Stimulated activated CD4-positive, alpha-beta T cell treated with anti-CD3 and anti-CD28 coated beads, Interleukin-1b, Interleukin-23, amount 100 ng/mL, for 24 hours (primary cell): ENCODE measurements at regions not wholly inside any gene's neighbourhood (a gene's known extent, or its start where the extent isn't known, plus 50 kb on each side); places are given as distances from the start of the nearest gene placed in this dataset.

Source experiments
- DNase-seq, 4 experiments: peaks; one replicate each; pipeline ENCODE4 v3.0.0-alpha.2; 2020; ENCODE audit warnings: low read depth in 4 of 4, low spot score in 1 of 4

- DNase-seq = no peak
Measured at GRCh38 chr17:14776791-14777190, 475.9 kb downstream of the HS3ST3B1 start.

- DNase-seq = no peak
Measured at GRCh38 chr17:14775731-14776492, 475.0 kb downstream of the HS3ST3B1 start.

GRCh38 chr17:14774774-14775173, 473.9 kb downstream of the HS3ST3B1 start:
- no peak for DNase-seq

- DNase-seq = no peak
Measured at GRCh38 chr17:14772776-14773175, 471.9 kb downstream of the HS3ST3B1 start.

- no peak for DNase-seq
Measured at GRCh38 chr17:14771543-14771942, 470.7 kb downstream of the HS3ST3B1 start.

GRCh38 chr17:14768923-14769322, 468.0 kb downstream of the HS3ST3B1 start:
- no peak for DNase-seq

GRCh38 chr17:14762736-14763479, 462.0 kb downstream of the HS3ST3B1 start:
- DNase-seq = no peak

- DNase-seq = no peak
Measured at GRCh38 chr17:14760719-14761411, 460.0 kb downstream of the HS3ST3B1 start.

- no peak for DNase-seq
Measured at GRCh38 chr17:14760212-14760611, 459.3 kb downstream of the HS3ST3B1 start.

GRCh38 chr17:14759325-14759724, 458.4 kb downstream of the HS3ST3B1 start:
- DNase-seq = no peak

GRCh38 chr17:14756479-14756878, 455.6 kb downstream of the HS3ST3B1 start:
- DNase-seq = no peak

- no peak for DNase-seq
Measured at GRCh38 chr17:14755002-14755401, 454.1 kb downstream of the HS3ST3B1 start.

GRCh38 chr17:14753383-14753782, 452.5 kb downstream of the HS3ST3B1 start:
- no peak for DNase-seq

- DNase-seq = no peak
Measured at GRCh38 chr17:14752011-14752410, 451.1 kb downstream of the HS3ST3B1 start.

GRCh38 chr17:14750866-14751265, 450.0 kb downstream of the HS3ST3B1 start:
- DNase-seq = no peak

- no peak for DNase-seq
Measured at GRCh38 chr17:14749269-14749668, 448.4 kb downstream of the HS3ST3B1 start.

GRCh38 chr17:14748036-14748710, 447.3 kb downstream of the HS3ST3B1 start:
- no peak for DNase-seq

GRCh38 chr17:14747603-14747950, 446.7 kb downstream of the HS3ST3B1 start:
- no peak for DNase-seq

- DNase-seq = no peak
Measured at GRCh38 chr17:14746822-14747602, 446.1 kb downstream of the HS3ST3B1 start.

- DNase-seq = no peak
Measured at GRCh38 chr17:14745541-14745940, 444.7 kb downstream of the HS3ST3B1 start.
